Nephron progenitor cell (in vitro differentiated cells): ENCODE measurements at regions not wholly inside any gene's neighbourhood (a gene's known extent, or its start where the extent isn't known, plus 50 kb on each side); places are given as distances from the start of the nearest gene placed in this dataset.

ENCODE experiments used
- DNase-seq: peaks from one replicate; pipeline ENCODE4 v3.0.0; 2021
- H3K27ac Mint-ChIP-seq: 2 replicates; pipeline ENCODE4 v1.8.0; 2021; ENCODE audit warnings: mild to moderate bottlenecking, moderate library complexity, mixed read lengths
- H3K27me3 Mint-ChIP-seq: 2 replicates; pipeline ENCODE4 v1.8.0; 2021; ENCODE audit warnings: mild to moderate bottlenecking, low read depth, mixed read lengths; ENCODE audit not compliant: poor library complexity
- H3K36me3 Mint-ChIP-seq: 2 replicates; pipeline ENCODE4 v1.8.0; 2021; ENCODE audit warnings: low read depth, mixed read lengths
- H3K4me1 Mint-ChIP-seq: 2 replicates; pipeline ENCODE4 v1.8.0; 2021; ENCODE audit warnings: mixed read lengths
- H3K4me3 Mint-ChIP-seq: 2 replicates; pipeline ENCODE4 v1.8.0; 2021; ENCODE audit warnings: mild to moderate bottlenecking, moderate library complexity, mixed read lengths
- H3K9me3 Mint-ChIP-seq: 2 replicates; pipeline ENCODE4 v1.8.0; 2021; ENCODE audit warnings: mild to moderate bottlenecking, moderate library complexity, mixed read lengths
- TF ChIP-seq, protein P1 (sequence below): fragments of 200-600 bp; sonication (generic); IDR thresholded peaks from 2 replicates; pipeline ENCODE4 v1.5.0; 2021; ENCODE audit warnings: antibody characterized with exemption

DNA sequence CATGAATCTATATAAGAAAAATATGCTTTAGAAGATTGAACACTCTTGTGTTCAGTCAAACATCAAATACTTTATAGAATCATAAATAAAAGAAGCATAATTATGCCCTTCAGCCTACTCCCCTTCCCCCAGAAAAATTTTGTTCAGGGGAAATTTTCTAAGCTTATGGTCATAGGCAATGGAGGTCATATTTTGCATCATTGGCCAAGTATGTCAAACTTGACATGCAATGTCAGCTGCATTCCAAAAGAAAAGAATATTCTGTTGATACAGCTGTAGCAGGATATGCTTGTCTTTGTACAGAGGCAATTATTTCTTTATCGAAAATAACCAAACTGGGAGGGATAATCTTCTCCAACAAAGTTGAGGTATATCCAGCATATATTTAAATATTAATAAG is 328.2 kb downstream of the ZIC1 start:
- no peak overlapping the region for H3K27ac Mint-ChIP-seq
- TF ChIP-seq, protein P1, sequence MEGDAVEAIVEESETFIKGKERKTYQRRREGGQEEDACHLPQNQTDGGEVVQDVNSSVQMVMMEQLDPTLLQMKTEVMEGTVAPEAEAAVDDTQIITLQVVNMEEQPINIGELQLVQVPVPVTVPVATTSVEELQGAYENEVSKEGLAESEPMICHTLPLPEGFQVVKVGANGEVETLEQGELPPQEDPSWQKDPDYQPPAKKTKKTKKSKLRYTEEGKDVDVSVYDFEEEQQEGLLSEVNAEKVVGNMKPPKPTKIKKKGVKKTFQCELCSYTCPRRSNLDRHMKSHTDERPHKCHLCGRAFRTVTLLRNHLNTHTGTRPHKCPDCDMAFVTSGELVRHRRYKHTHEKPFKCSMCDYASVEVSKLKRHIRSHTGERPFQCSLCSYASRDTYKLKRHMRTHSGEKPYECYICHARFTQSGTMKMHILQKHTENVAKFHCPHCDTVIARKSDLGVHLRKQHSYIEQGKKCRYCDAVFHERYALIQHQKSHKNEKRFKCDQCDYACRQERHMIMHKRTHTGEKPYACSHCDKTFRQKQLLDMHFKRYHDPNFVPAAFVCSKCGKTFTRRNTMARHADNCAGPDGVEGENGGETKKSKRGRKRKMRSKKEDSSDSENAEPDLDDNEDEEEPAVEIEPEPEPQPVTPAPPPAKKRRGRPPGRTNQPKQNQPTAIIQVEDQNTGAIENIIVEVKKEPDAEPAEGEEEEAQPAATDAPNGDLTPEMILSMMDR, result no peak
- DNase-seq, result no peak
- H3K4me1 Mint-ChIP-seq, result peaks cover 35% of the 10 kb centered on the region
- H3K9me3 Mint-ChIP-seq, result no peaks in the 10 kb centered on the region
- no peak overlapping the region for H3K4me3 Mint-ChIP-seq
- no peaks in the 10 kb centered on the region for H3K27me3 Mint-ChIP-seq
- no peaks in the 10 kb centered on the region for H3K36me3 Mint-ChIP-seq

DNA sequence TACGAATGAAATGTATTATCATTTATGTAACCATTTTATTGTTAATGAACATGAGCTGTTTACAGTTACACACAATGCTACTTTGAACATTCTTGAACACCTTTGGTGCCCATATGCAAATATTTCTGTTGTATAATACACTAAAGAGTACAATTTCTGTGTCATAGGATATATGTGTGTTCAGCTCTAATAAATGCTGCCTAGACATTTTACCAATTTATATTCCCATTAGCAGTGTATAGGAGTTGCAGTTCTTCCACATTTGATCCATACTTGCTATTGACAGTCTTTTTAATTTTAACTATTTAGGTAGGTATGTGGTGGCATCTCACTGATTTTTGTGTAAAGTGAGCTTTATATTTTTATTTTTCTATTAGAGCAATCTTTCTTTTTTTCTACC is 331.8 kb downstream of the ZIC1 start:
- H3K27me3 Mint-ChIP-seq, result no peaks in the 10 kb centered on the region

DNA sequence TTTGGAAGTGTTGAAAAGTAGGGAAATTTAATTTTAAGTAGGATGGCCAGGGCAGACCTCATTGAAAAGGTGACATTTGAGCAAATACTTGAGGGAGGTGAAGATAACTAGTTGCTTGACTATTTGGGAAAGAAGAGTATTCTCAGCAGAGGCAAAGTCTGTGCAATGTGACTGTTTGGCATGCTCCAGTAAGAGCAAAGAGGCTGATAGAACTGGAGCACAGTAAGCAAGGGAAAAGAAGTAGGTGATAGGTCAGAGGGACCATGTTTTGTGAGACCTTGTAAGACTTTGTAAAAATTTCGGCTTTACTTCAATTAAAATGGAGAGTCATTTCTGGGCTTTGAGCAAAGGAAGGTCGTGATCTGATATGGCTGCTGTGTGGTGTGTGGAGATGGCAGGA is 335.8 kb downstream of the ZIC1 start:
- Mint-ChIP-seq H3K36me3 (no peaks in the 10 kb centered on the region), H3K27ac (no peak overlapping the region), H3K4me1 (peaks cover 7% of the 10 kb centered on the region), H3K9me3 (peaks cover 6% of the 10 kb centered on the region), H3K4me3 (no peak overlapping the region), H3K27me3 (peaks cover 5% of the 10 kb centered on the region)
- DNase-seq, result no peak
- TF ChIP-seq, protein P1, result no peak

More for the DNA sequence above, 331.8 kb downstream of the ZIC1 start:
- no peak overlapping the region for H3K27ac Mint-ChIP-seq
- DNase-seq, result no peak
- peaks cover 12% of the 10 kb centered on the region for H3K4me1 Mint-ChIP-seq
- no peaks in the 10 kb centered on the region for H3K36me3 Mint-ChIP-seq
- no peaks in the 10 kb centered on the region for H3K9me3 Mint-ChIP-seq
- TF ChIP-seq, protein P1, result no peak
- no peak overlapping the region for H3K4me3 Mint-ChIP-seq

GRCh38 chr3:147755310-147755709 is 346.1 kb downstream of the ZIC1 start:
- Mint-ChIP-seq H3K4me3 (no peak overlapping the region), H3K27me3 (peaks cover 2% of the 10 kb centered on the region), H3K4me1 (peaks cover 34% of the 10 kb centered on the region), H3K9me3 (no peaks in the 10 kb centered on the region), H3K36me3 (no peaks in the 10 kb centered on the region), H3K27ac (no peak overlapping the region)
- TF ChIP-seq, protein P1, result no peak
- DNase-seq, result no peak

GRCh38 chr3:147756476-147756875 is 347.3 kb downstream of the ZIC1 start:
- TF ChIP-seq, protein P1, result no peak
- Mint-ChIP-seq H3K27ac (peak overlapping the region; percentile 15), H3K4me1 (peaks cover 44% of the 10 kb centered on the region), H3K9me3 (no peaks in the 10 kb centered on the region), H3K27me3 (peaks cover 2% of the 10 kb centered on the region), H3K36me3 (no peaks in the 10 kb centered on the region), H3K4me3 (no peak overlapping the region)
- no peak for DNase-seq

DNA sequence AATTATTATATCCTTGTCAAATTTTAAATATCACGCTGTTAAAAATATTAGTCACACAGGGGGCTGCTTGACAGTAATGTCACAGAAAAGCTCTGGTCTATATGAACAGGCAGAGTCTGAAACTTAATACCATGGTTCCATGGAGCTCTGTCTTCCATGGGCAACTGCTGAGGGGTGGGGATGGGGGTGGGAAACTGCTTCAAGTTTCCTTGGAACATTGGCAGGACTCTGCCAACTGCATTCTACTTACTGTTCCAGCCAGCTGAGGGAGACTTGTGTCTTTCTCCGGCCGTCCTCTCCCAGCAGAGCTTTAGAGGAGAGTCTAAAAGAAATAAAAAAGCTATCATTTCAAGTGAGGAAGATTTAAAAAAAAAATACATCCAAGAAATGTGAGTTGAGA is 348.7 kb downstream of the ZIC1 start:
- Mint-ChIP-seq H3K4me1 (peaks cover 44% of the 10 kb centered on the region), H3K27ac (no peak overlapping the region), H3K27me3 (peaks cover 2% of the 10 kb centered on the region), H3K36me3 (no peaks in the 10 kb centered on the region), H3K4me3 (no peak overlapping the region), H3K9me3 (no peaks in the 10 kb centered on the region)
- TF ChIP-seq, protein P1, result no peak
- peak; percentile 1 for DNase-seq
